Colon (tissue), 2 donors: ENCODE measurements at regions not wholly inside any gene's neighbourhood (a gene's known extent, or its start where the extent isn't known, plus 50 kb on each side); places are given as distances from the start of the nearest gene placed in this dataset.
"Not testable (repeated sequence)": the region's sequence is repeated elsewhere in the genome, so short reads cannot be mapped to it uniquely, and the experiment has no call there.

Source experiments
- FAIRE-seq: peaks from 2 replicates; lab custom pipeline; 2012; peaks lifted over from hg19 to GRCh38; lab: Jason Lieb, UNC
- donor health status: control.
- donor health status: control.

DNA sequence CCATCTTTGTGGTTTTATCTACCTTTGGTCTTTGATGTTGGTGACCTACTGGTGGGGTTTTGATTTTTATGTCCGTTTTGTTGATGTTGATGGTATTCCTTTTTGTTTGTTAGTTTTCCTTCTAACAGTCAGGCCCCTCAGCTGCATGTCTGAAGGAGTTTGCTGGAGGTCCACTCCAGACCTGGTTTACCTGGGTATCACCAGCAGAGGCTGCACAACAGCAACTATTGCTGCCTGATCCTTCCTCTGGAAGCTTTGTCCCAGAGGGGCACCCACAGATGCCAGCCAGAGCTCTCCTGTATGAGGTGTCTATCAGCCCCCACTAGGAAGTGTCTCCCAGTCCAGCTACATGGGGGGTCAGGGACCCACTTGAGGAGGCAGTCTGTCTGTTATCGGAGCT, 199.3 kb upstream of the WDFY3 start:
- FAIRE-seq: no peak

- FAIRE-seq: no peak
Measured at GRCh38 chr4:85166318-85166717, 199.8 kb upstream of the WDFY3 start.

DNA sequence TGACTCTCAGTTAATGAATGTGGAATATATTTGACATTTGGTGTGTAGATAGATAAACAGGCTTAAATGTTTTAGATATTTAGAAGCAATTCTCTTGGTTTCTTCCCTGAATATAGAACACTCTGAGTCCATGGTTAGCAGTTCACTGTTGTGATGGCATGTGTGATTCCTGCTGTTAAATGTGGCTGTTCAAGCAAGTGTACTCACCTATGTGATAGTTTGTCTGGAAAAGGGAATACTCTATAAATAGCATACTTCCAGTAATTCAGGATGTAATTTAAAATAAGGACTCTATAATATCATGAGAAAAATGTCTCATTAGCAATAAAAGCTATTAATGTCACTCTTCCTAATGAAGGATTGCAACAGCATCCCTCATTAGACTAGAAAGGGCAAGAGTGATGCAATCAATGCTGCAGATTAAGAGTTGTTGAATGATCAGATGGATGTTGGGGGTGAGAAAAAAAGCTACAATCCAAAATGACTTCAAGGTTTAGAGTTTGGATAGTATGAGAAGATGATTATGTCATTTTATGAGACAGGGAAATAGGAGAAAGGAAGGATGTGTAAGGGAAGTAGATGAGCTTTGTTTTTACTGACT, 201.8 kb upstream of the WDFY3 start:
- no peak for FAIRE-seq

GRCh38 chr4:85170241-85170640, 203.8 kb upstream of the WDFY3 start:
- no peak for FAIRE-seq

DNA sequence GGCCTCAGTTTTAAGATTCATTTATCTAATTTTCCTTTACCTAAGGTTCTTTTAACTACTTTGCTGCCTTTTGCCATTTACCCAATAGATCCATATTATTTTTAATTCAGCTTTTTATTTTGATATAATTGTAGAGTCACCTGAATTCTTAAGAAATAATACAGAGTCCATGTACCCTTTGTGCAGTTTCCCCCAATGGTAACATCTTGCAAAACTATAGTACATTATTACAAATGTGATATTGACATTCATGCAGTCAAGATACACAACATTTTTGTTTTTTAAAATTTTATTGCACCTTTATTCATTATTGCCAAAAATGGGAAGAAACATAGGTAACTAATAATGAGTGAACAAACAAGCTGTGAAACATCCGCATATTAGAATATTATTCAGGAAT, 208.7 kb upstream of the WDFY3 start:
- no peak for FAIRE-seq

DNA sequence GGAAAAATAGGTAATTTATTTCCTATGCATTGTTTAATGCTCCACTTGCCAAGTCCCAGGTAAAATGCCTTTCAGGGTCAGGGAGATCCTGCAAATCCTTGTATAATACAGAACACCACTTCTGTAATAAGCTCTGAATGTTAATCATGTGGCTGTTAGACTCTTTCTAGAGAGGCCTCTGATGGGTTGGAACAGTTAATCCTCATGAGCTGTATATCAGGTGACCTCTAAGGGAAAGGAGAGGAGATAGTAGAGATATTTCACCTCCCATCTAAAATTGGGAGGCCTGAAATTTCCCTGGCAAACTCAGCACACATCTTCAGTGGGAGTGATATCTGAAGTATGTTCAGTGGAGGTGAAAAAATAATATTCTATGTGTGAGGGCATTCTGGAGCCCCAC, 210.6 kb upstream of the WDFY3 start:
- no peak for FAIRE-seq

DNA sequence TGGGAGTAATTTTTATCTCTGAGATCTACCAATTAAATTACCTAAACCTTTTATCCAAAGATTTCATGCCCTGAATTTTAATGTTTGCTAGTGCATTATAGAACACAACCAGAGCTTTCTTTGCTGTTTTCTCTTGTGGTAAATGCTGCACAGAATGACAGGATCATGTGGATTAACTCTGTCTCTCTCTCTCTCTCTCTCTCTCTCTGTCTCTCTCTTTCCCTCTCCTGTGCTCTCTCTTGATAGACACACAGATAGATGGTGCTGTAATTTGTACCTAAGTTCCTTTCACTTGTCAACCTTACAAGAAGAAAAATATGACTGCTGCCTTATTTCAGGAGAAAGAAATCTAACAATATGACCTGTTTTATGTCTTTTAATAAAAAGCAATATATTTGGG, 211.2 kb upstream of the WDFY3 start:
- no peak for FAIRE-seq

DNA sequence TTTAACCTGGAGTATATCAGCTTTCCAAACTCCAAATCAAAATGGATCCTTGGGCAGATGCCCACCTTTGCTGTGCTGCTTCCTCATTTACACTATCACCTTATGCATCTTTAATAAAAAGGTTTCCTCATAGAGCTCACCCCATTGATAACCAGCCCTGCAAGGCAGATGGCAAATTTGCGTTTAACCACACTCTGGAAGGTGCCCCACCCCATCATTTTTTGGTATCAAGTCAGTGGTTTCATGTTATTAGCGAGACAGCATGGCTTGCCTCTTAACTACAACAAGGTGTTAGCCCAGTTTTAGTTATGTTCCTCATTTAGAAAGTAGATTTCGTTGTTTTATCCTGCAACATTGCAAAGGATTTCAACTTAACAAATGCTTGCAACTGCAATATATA, 214.0 kb upstream of the WDFY3 start:
- FAIRE-seq: no peak

DNA sequence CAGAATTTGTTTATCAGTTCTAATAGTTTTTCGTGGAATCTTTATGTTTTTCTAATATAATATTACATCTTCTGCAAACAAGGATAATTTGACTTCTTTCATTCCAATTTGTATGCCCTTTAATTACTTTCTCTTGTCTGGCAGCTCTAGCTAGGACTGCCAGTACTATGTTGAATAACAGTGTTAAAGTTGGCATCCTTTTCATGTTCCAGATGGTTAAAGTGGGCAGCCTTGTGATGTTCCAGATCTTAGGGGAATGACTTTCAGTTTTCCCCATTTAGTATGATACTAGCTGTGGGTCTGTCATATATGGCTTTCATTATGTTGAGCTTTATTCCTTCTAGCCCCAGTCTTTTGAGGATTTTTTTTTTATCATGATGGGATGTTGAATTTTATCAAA, 220.6 kb upstream of the WDFY3 start:
- no peak for FAIRE-seq

- FAIRE-seq: not testable (repeated sequence)
Measured at GRCh38 chr4:85196015-85196414, 229.5 kb upstream of the WDFY3 start.

DNA sequence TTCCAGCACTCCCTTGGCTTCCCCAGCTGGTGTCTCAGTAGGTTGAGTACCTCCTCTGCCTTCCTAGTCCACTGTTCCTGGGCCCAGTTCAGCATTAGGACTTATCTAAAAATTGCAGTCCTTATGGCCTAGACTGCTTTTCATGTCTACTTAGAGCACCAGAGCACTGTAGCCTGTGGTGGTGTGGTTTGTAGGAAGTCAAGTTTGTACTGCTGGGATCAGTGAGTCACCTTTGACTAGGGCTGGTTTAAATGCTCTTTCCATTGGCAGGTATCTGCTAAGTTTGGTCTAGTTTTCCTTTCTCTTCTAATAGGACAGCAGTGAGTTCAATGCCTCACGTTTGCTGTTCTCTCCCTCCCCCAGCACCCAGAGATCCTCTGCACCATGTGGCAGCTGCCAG, 233.6 kb upstream of the WDFY3 start:
- no peak for FAIRE-seq

DNA sequence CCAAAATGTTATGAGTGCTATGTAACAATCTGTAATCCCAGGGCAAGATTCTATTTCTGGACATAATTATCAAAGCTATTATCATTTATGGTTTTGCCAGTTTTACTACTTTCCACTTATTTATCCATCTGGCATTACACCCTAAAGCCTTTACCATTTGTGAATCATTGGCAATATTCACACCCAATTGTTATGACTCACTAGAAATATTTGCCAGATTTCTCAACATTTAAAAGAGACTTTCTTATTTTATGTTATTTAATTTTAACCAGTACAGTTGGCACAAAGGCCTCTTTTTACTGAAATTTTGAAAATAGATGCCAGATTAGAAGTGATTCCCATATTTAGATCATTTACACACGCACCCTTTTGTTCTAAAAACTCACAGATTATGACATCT, 242.7 kb upstream of the WDFY3 start:
- no peak for FAIRE-seq

GRCh38 chr4:85210353-85210752, 243.9 kb upstream of the WDFY3 start:
- FAIRE-seq: no peak

DNA sequence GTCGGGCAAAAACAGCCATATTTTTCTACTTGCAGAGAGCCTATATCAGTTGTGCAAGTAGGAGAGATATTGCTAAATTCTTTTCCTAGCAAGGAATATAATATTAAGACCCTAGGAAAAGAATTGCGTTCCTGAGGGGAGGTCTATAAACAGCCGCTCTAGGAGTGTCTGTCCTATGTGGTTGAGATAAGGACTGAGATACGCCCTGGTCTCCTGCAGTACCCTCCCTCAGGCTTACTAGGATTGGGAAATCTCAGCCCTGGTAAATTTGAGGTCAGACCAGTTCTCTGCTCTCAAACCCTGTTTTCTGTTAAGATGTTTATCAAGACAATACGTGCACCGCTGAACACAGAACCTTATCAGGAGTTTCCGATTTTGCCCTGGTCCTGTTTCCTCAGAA, 250.1 kb upstream of the WDFY3 start:
- FAIRE-seq: not testable (repeated sequence)

DNA sequence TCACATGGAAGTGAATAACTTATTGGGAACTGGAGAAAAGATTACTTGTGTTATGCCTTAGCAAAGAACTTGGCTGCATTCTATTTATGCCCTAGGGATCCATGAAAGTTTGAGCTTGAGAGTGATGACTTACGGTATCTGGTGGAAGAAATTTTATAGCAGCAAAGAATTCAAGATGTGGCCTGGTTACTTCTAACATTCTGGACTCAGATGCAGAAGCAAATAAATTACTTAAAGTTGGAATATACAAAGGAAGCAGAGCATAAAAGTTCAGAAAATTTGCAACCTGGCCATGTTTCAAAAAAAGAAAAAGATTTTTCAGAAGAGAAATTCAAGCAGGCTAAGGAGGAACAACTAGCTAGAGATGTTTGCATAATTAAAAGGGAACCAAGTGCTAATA, 252.3 kb upstream of the WDFY3 start:
- FAIRE-seq: no peak

GRCh38 chr4:85221606-85222005, 253.3 kb upstream of the ARHGAP24 start:
- FAIRE-seq: no peak

DNA sequence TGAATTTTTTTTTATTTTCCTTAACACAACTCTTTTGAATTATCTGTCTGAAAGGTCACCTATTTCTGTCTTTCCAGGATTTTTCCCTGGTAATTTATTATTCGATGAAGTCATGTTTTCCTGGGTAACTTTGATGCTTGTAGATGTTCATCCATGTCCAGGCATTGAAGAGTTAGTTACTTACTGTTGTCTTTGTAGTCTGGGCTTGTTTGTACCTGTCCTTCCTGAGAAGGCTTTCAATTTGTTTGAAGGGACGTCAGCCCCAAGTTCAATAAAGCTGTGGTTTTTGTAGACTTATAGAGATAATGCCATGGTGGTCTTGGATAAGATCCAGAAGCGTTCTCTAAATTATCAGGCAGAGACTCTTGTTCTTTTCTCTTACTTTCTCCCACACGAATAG, 252.4 kb upstream of the ARHGAP24 start:
- no peak for FAIRE-seq

DNA sequence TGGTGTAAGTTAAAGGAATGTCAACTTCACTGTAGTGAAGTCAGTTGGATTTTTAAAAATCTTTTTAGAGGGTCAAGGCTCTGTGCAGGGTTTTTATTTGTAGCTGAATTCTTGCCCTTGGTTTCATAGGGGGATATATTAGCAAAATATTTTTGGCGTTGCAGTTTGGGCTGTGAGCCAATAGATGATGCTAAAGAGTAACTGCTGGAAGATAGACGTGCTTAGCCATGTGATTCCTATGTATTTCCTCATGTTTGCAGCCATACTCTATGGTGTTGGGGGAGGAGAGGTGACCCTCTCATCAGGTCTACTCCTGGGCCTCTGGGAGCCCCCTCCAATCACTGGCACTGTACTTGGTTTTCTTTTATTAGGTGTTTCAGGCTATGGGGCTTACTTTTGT, 246.7 kb upstream of the ARHGAP24 start:
- no peak for FAIRE-seq

DNA sequence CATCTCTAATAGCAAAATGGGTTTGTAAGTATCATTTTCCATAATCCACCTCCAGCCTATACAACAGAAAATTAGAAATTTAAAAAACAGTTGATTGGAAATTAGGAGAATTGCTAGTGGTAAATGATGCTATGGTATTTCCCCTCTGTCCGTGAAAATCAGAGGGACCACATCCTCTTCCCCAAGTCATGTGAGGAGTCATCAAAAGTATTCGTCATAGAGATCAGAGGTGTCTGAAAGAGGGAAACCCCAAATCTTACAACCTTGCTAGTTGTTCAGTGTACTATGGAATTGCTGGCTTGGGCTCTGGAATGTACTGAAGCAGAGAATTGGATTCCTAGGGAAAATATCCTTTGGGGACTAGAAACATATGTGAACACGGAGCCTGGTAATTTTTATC, 241.4 kb upstream of the ARHGAP24 start:
- FAIRE-seq: no peak

GRCh38 chr4:85243857-85244256, 231.1 kb upstream of the ARHGAP24 start:
- no peak for FAIRE-seq

- FAIRE-seq: no peak
Measured at GRCh38 chr4:85244638-85245037, 230.3 kb upstream of the ARHGAP24 start.

- FAIRE-seq: no peak
Measured at GRCh38 chr4:85246055-85246454, 228.9 kb upstream of the ARHGAP24 start.

DNA sequence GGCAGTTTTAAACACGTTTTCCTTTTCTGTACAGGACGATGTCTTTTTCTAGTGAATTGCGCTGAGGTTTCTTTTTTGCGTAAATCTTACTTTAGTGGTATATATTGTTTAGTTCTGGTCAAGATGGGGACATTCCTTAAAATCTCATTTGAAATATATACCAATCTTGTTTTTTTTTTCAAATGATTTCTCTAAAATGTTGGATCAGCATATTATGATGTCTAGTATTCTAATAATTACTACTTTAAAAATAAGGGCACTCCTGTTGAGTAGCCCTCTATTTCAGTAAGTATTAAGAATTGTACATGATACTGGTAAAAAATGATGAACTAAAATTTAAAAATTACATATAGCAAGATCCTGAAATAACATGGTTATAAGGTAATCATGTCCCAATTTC, 224.1 kb upstream of the ARHGAP24 start:
- FAIRE-seq: no peak

GRCh38 chr4:85257817-85258370, 217.1 kb upstream of the ARHGAP24 start:
- FAIRE-seq: no peak

- FAIRE-seq: no peak
Measured at GRCh38 chr4:85260064-85260463, 214.9 kb upstream of the ARHGAP24 start.
